ENCODE measurements at regions not wholly inside any gene's neighbourhood (a gene's known extent, or its start where the extent isn't known, plus 50 kb on each side); places are given as distances from the start of the nearest gene placed in this dataset.

GRCh38 chr7:91651986-91652385 is 228.5 kb downstream of the MTERF1 start:
- Histone ChIP-seq H3K4me2 (no peak overlapping the region), H3K79me2 (ENCODE audit: insufficient read depth, low read depth) (no peaks in the 10 kb centered on the region), H3K36me3 (ENCODE audit: insufficient read depth) (no peaks in the 10 kb centered on the region), H3K4me1 (ENCODE audit: low read depth, poor library complexity, severe bottlenecking) (no peaks in the 10 kb centered on the region), H4K20me1 (ENCODE audit: insufficient read depth) (no peaks in the 10 kb centered on the region), H3K27me3 (ENCODE audit: insufficient read depth, low read depth) (no peaks in the 10 kb centered on the region), H3K4me3 (IDR thresholded peaks at IDR 0.05; ENCODE audit: insufficient read depth, low read depth, low read length) (no peak overlapping the region), H3K9ac (no peak overlapping the region), H2AFZ (ENCODE audit: low read depth) (no peak overlapping the region), H3K27ac (no peak overlapping the region)
- no peak for TF ChIP-seq CTCF (conservative IDR thresholded peaks at IDR 0.05; ENCODE audit: low read depth, low read length)

GRCh38 chr7:91653286-91653685 is 227.2 kb downstream of the MTERF1 start:
- Histone ChIP-seq H3K36me3 (ENCODE audit: insufficient read depth) (no peaks in the 10 kb centered on the region), H3K27me3 (ENCODE audit: insufficient read depth, low read depth) (no peaks in the 10 kb centered on the region), H3K4me1 (ENCODE audit: low read depth, poor library complexity, severe bottlenecking) (no peaks in the 10 kb centered on the region), H3K79me2 (ENCODE audit: insufficient read depth, low read depth) (no peaks in the 10 kb centered on the region), H3K27ac (no peak overlapping the region), H3K9ac (no peak overlapping the region), H3K4me2 (no peak overlapping the region), H3K4me3 (IDR thresholded peaks at IDR 0.05; ENCODE audit: insufficient read depth, low read depth, low read length) (no peak overlapping the region), H2AFZ (ENCODE audit: low read depth) (no peak overlapping the region), H4K20me1 (ENCODE audit: insufficient read depth) (no peaks in the 10 kb centered on the region)
- no peak for TF ChIP-seq CTCF (conservative IDR thresholded peaks at IDR 0.05; ENCODE audit: low read depth, low read length)

GRCh38 chr7:91655656-91656055 is 224.8 kb downstream of the MTERF1 start:
- Histone ChIP-seq H3K9ac (no peak overlapping the region), H3K79me2 (ENCODE audit: insufficient read depth, low read depth) (no peaks in the 10 kb centered on the region), H3K4me3 (IDR thresholded peaks at IDR 0.05; ENCODE audit: insufficient read depth, low read depth, low read length) (no peak overlapping the region), H3K27ac (no peak overlapping the region), H3K27me3 (ENCODE audit: insufficient read depth, low read depth) (no peaks in the 10 kb centered on the region), H4K20me1 (ENCODE audit: insufficient read depth) (no peaks in the 10 kb centered on the region), H3K4me1 (ENCODE audit: low read depth, poor library complexity, severe bottlenecking) (no peaks in the 10 kb centered on the region), H2AFZ (ENCODE audit: low read depth) (no peak overlapping the region), H3K36me3 (ENCODE audit: insufficient read depth) (no peaks in the 10 kb centered on the region), H3K4me2 (no peak overlapping the region)
- no peak for TF ChIP-seq CTCF (conservative IDR thresholded peaks at IDR 0.05; ENCODE audit: low read depth, low read length)

- H3K27me3 ChIP-seq (ENCODE audit: insufficient read depth, low read depth): no peaks in the 10 kb centered on the region
- no peaks in the 10 kb centered on the region for H3K36me3 ChIP-seq (ENCODE audit: insufficient read depth)
- no peaks in the 10 kb centered on the region for H3K4me1 ChIP-seq (ENCODE audit: low read depth, poor library complexity, severe bottlenecking)
- H3K4me3 ChIP-seq (IDR thresholded peaks at IDR 0.05; ENCODE audit: insufficient read depth, low read depth, low read length): no peak overlapping the region
- no peaks in the 10 kb centered on the region for H3K79me2 ChIP-seq (ENCODE audit: insufficient read depth, low read depth)
- no peaks in the 10 kb centered on the region for H4K20me1 ChIP-seq (ENCODE audit: insufficient read depth)
- H2AFZ ChIP-seq (ENCODE audit: low read depth): no peak overlapping the region
- no peak for TF ChIP-seq CTCF (conservative IDR thresholded peaks at IDR 0.05; ENCODE audit: low read depth, low read length)
- no peak overlapping the region for H3K27ac ChIP-seq
- no peak overlapping the region for H3K4me2 ChIP-seq
- H3K9ac ChIP-seq: no peak overlapping the region
Measured at GRCh38 chr7:91656541-91657482, 223.7 kb downstream of the MTERF1 start.

Data from KMS-11 (cell line).